Esophagus muscularis mucosa (tissue), 4 donors: ENCODE measurements at regions not wholly inside any gene's neighbourhood (a gene's known extent, or its start where the extent isn't known, plus 50 kb on each side); places are given as distances from the start of the nearest gene placed in this dataset.

Experiments
- CTCF ChIP-seq, 3 experiments: fragments of 200-600 bp in 2 of 3; fragments of 450-650 bp in 1 of 3; sonication (generic) in 2 of 3; IDR thresholded peaks; one replicate each; pipeline ENCODE4 v1.5.1; 2017 to 2019; ENCODE audit warnings: antibody characterized with exemption in 3 of 3, mild to moderate bottlenecking in 2 of 3, moderate library complexity in 1 of 3
- EP300 ChIP-seq: sonication (generic); formaldehyde crosslinking; IDR thresholded peaks from one replicate; pipeline ENCODE4 v1.6.1; 2017; ENCODE audit warnings: antibody characterized with exemption
- POLR2A ChIP-seq: fragments of 450-650 bp; IDR thresholded peaks from one replicate; pipeline ENCODE4 v1.6.1; 2017; ENCODE audit warnings: antibody characterized with exemption, moderate library complexity, mild to moderate bottlenecking, low read depth
- POLR2AphosphoS5 ChIP-seq, 2 donors: sonication (generic); formaldehyde crosslinking; IDR thresholded peaks; one replicate each; pipeline ENCODE4 v1.6.1; 2017; ENCODE audit warnings: antibody characterized with exemption in 2 of 2

GRCh38 chr2:39512941-39513340 is 75.9 kb upstream of the MAP4K3 start:
- TF ChIP-seq CTCF (IDR thresholded peaks at IDR 0.05) (no peak), POLR2A (no peak), POLR2AphosphoS5 (IDR thresholded peaks at IDR 0.05) (no peak), EP300 (no peak)
